GM18519 (cell line): ENCODE measurements at regions not wholly inside any gene's neighbourhood (a gene's known extent, or its start where the extent isn't known, plus 50 kb on each side); places are given as distances from the start of the nearest gene placed in this dataset.

Experiments used
- ATAC-seq: cut with Tn5 transposase; IDR thresholded peaks from one replicate; pipeline ENCODE4 v1.9.1; 2021; ENCODE audit warnings: mild to moderate bottlenecking, moderate library complexity; ENCODE audit not compliant: unreplicated experiment, low FRiP score

GRCh38 chr2:103734911-103735310 lies 973.1 kb downstream of the TMEM182 start:
- no peak for ATAC-seq

GRCh38 chr2:103738108-103738507 lies 976.3 kb downstream of the TMEM182 start:
- no peak for ATAC-seq

- no peak for ATAC-seq
Observed at GRCh38 chr2:103738606-103739005, 976.8 kb downstream of the TMEM182 start.

GRCh38 chr2:103739186-103739585 lies 977.4 kb downstream of the TMEM182 start:
- no peak for ATAC-seq

- ATAC-seq: no peak
Observed at GRCh38 chr2:103739921-103740320, 978.1 kb downstream of the TMEM182 start.

- ATAC-seq: no peak
Observed at GRCh38 chr2:103740631-103741030, 978.8 kb downstream of the TMEM182 start.

- no peak for ATAC-seq
Observed at GRCh38 chr2:103743195-103743594, 981.4 kb downstream of the TMEM182 start.

- no peak for ATAC-seq
Observed at GRCh38 chr2:103754530-103754929, 992.7 kb downstream of the TMEM182 start.

GRCh38 chr2:103773884-103774283 lies 1012.1 kb downstream of the TMEM182 start:
- no peak for ATAC-seq

GRCh38 chr2:103780088-103780702 lies 1018.4 kb downstream of the TMEM182 start:
- no peak for ATAC-seq

GRCh38 chr2:103781313-103781712 lies 1019.5 kb downstream of the TMEM182 start:
- ATAC-seq: no peak

- ATAC-seq: no peak
Observed at GRCh38 chr2:103784261-103784660, 1022.4 kb downstream of the TMEM182 start.

GRCh38 chr2:103785432-103785831 lies 1023.6 kb downstream of the TMEM182 start:
- ATAC-seq: no peak

- no peak for ATAC-seq
Observed at GRCh38 chr2:103785956-103786355, 1024.1 kb downstream of the TMEM182 start.

GRCh38 chr2:103788389-103788788 lies 1026.6 kb downstream of the TMEM182 start:
- no peak for ATAC-seq

GRCh38 chr2:103788951-103789350 lies 1027.1 kb downstream of the TMEM182 start:
- ATAC-seq: no peak

GRCh38 chr2:103789381-103790095 lies 1027.7 kb downstream of the TMEM182 start:
- no peak for ATAC-seq

GRCh38 chr2:103792042-103792441 lies 1030.2 kb downstream of the TMEM182 start:
- ATAC-seq: no peak

GRCh38 chr2:103798291-103798690 lies 1036.5 kb downstream of the TMEM182 start:
- ATAC-seq: no peak

GRCh38 chr2:103804013-103804412 lies 1042.2 kb downstream of the TMEM182 start:
- ATAC-seq: no peak

- no peak for ATAC-seq
Observed at GRCh38 chr2:103805746-103806145, 1043.9 kb downstream of the TMEM182 start.

GRCh38 chr2:103808814-103809213 lies 1045.1 kb upstream of the POU3F3 start:
- no peak for ATAC-seq
